Fibroblast of pulmonary artery (primary cell): ENCODE measurements at regions not wholly inside any gene's neighbourhood (a gene's known extent, or its start where the extent isn't known, plus 50 kb on each side); places are given as distances from the start of the nearest gene placed in this dataset.
A peak's percentile ranks its signal among the peaks of the same experiment; 100 is the strongest.

ENCODE experiments used
- DNase-seq: peaks from one replicate; pipeline ENCODE4 v3.0.0-alpha.2; 2010; ENCODE audit warnings: low read depth
- H3K4me3 ChIP-seq: replicated peaks from 2 replicates; pipeline ENCODE4 v1.5.1; 2011; ENCODE audit warnings: low read depth, mild to moderate bottlenecking, control low read depth, low read length, moderate library complexity
- CTCF ChIP-seq: IDR thresholded peaks from 2 replicates; pipeline ENCODE4 v1.5.1; 2011; ENCODE audit warnings: mild to moderate bottlenecking, control low read depth, low read length, inconsistent platforms; ENCODE audit errors: missing control alignments

- no peak overlapping the region for H3K4me3 ChIP-seq
- DNase-seq: no peak
- no peak for TF ChIP-seq CTCF
Observed at GRCh38 chr6:147737115-147737514, 228.6 kb downstream of the SAMD5 start.

GRCh38 chr6:147738099-147738498 is 229.6 kb downstream of the SAMD5 start:
- DNase-seq: no peak
- H3K4me3 ChIP-seq: no peak overlapping the region
- TF ChIP-seq CTCF: no peak

GRCh38 chr6:147738516-147739162 is 230.1 kb downstream of the SAMD5 start:
- H3K4me3 ChIP-seq: no peak overlapping the region
- peak; percentile 4 for DNase-seq

GRCh38 chr6:147740326-147740725 is 231.8 kb downstream of the SAMD5 start:
- DNase-seq: no peak
- TF ChIP-seq CTCF: no peak
- no peak overlapping the region for H3K4me3 ChIP-seq

More at GRCh38 chr6:147738516-147739162, 230.1 kb downstream of the SAMD5 start:
- TF ChIP-seq CTCF: no peak

GRCh38 chr6:147740916-147741315 is 232.4 kb downstream of the SAMD5 start:
- DNase-seq: no peak
- no peak for TF ChIP-seq CTCF
- no peak overlapping the region for H3K4me3 ChIP-seq

GRCh38 chr6:147741389-147741788 is 232.9 kb downstream of the SAMD5 start:
- TF ChIP-seq CTCF: no peak
- H3K4me3 ChIP-seq: no peak overlapping the region
- DNase-seq: peak; percentile 12

- TF ChIP-seq CTCF: no peak
- DNase-seq: no peak
- no peak overlapping the region for H3K4me3 ChIP-seq
Observed at GRCh38 chr6:147742440-147742839, 233.9 kb downstream of the SAMD5 start.
